HG02981 (cell line): ENCODE measurements at regions not wholly inside any gene's neighbourhood (a gene's known extent, or its start where the extent isn't known, plus 50 kb on each side); places are given as distances from the start of the nearest gene placed in this dataset.
A peak's percentile ranks its signal among the peaks of the same experiment; 100 is the strongest.

Source experiments
- ATAC-seq: cut with Tn5 transposase; IDR thresholded peaks from one replicate; pipeline ENCODE4 v1.9.1; 2021; ENCODE audit warnings: mild to moderate bottlenecking, moderate library complexity; ENCODE audit not compliant: unreplicated experiment

- ATAC-seq: no peak
Observed at GRCh38 chr4:159723341-159724048, 620.6 kb downstream of the RAPGEF2 start.

- ATAC-seq: no peak
Observed at GRCh38 chr4:159725571-159725970, 622.7 kb downstream of the RAPGEF2 start.

- ATAC-seq: no peak
Observed at GRCh38 chr4:159735281-159736207, 632.7 kb downstream of the RAPGEF2 start.

- no peak for ATAC-seq
Observed at GRCh38 chr4:159736411-159736810, 633.5 kb downstream of the RAPGEF2 start.

- no peak for ATAC-seq
Observed at GRCh38 chr4:159743971-159744370, 641.1 kb downstream of the RAPGEF2 start.

GRCh38 chr4:159747983-159748382, 645.1 kb downstream of the RAPGEF2 start:
- no peak for ATAC-seq

GRCh38 chr4:159748834-159749444, 646.1 kb downstream of the RAPGEF2 start:
- ATAC-seq: no peak

GRCh38 chr4:159757499-159757898, 654.6 kb downstream of the RAPGEF2 start:
- ATAC-seq: no peak

GRCh38 chr4:159758061-159758460, 655.2 kb downstream of the RAPGEF2 start:
- no peak for ATAC-seq

- no peak for ATAC-seq
Observed at GRCh38 chr4:159762672-159763071, 659.8 kb downstream of the RAPGEF2 start.

- peak; percentile 81 for ATAC-seq
Observed at GRCh38 chr4:159764343-159764952, 661.6 kb downstream of the RAPGEF2 start.

- no peak for ATAC-seq
Observed at GRCh38 chr4:159765382-159765781, 662.5 kb downstream of the RAPGEF2 start.

GRCh38 chr4:159766241-159766640, 663.4 kb downstream of the RAPGEF2 start:
- ATAC-seq: no peak

- no peak for ATAC-seq
Observed at GRCh38 chr4:159767406-159767805, 664.5 kb downstream of the RAPGEF2 start.

GRCh38 chr4:159768016-159768415, 665.1 kb downstream of the RAPGEF2 start:
- ATAC-seq: no peak

- ATAC-seq: no peak
Observed at GRCh38 chr4:159770401-159770800, 667.5 kb downstream of the RAPGEF2 start.

GRCh38 chr4:159770969-159771368, 668.1 kb downstream of the RAPGEF2 start:
- no peak for ATAC-seq

- ATAC-seq: no peak
Observed at GRCh38 chr4:159776961-159777360, 674.1 kb downstream of the RAPGEF2 start.

- no peak for ATAC-seq
Observed at GRCh38 chr4:159777689-159778088, 674.8 kb downstream of the RAPGEF2 start.

- no peak for ATAC-seq
Observed at GRCh38 chr4:159778298-159778697, 675.4 kb downstream of the RAPGEF2 start.

GRCh38 chr4:159779716-159780115, 676.8 kb downstream of the RAPGEF2 start:
- ATAC-seq: no peak
